SU-DHL-6 (cell line): ENCODE measurements at regions not wholly inside any gene's neighbourhood (a gene's known extent, or its start where the extent isn't known, plus 50 kb on each side); places are given as distances from the start of the nearest gene placed in this dataset.

Experiments
- CTCF ChIP-seq: fragments of 200-600 bp; sonication (generic); IDR thresholded peaks from one replicate; pipeline ENCODE4 v1.5.1; 2017; ENCODE audit warnings: antibody characterized with exemption, mild to moderate bottlenecking, low read length, moderate library complexity; ENCODE audit not compliant: insufficient read depth, poor library complexity, severe bottlenecking
- EZH2phosphoT487 ChIP-seq: fragments of 200-600 bp; sonication (generic), shearing (Covaris generic); conservative IDR thresholded peaks from 2 replicates; pipeline ENCODE4 v1.6.1; 2018; ENCODE audit warnings: mild to moderate bottlenecking, antibody characterized with exemption, low read length, moderate library complexity, mixed read lengths

- TF ChIP-seq CTCF (no peak), EZH2phosphoT487 (no peak)
Measured at GRCh38 chr1:157399984-157400382, 152.3 kb downstream of the FCRL5 start.
